ENCODE measurements at regions not wholly inside any gene's neighbourhood (a gene's known extent, or its start where the extent isn't known, plus 50 kb on each side); places are given as distances from the start of the nearest gene placed in this dataset.
"Not testable (repeated sequence)": the region's sequence is repeated elsewhere in the genome, so short reads cannot be mapped to it uniquely, and the experiment has no call there.

DNA sequence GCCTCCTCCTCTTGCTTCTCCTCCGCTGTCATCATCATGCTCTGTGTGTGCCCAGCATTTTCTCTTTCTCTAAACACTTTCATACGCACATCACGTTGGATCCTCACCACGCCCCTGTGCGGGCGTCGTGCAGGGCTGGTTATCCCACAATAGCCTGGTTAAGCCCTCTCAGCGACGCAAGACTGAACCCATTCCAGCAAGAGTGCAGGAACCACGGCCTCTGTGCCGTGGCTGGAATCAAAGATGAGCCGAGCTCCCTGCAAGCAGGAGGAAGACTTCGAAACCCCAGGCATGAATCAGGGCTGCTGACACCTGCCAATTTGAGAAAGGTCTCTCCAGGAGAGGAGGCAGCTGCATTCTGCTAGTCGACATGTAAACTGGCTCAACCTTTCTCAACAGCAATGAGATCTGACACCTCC lies 74.8 kb upstream of the FOXK1 start:
- Histone ChIP-seq H3K27me3 (ENCODE audit: low read length) (no peaks in the 10 kb centered on the region), H3K4me1 (ENCODE audit: insufficient read depth, low read length) (0 out of 2 replicates have a peak, but pooled peaks cover 3% of the 10 kb centered on the region), H3K27ac (ENCODE audit: low read length) (no peak overlapping the region), H3K4me2 (ENCODE audit: low read length) (no peak overlapping the region), H4K20me1 (ENCODE audit: low read length) (no peaks in the 10 kb centered on the region), H3K36me3 (ENCODE audit: low read depth, low read length) (no peaks in the 10 kb centered on the region), H3K9me3 (ENCODE audit: low read length) (no peaks in the 10 kb centered on the region), H3K9me2 (replicated peaks; ENCODE audit: low read length) (no peaks in the 10 kb centered on the region), H3K4me3 (ENCODE audit: low read length) (no peak overlapping the region), H3F3A (ENCODE audit: low read length, unreplicated experiment) (no peaks in the 10 kb centered on the region), H3K79me2 (ENCODE audit: low read length) (no peaks in the 10 kb centered on the region), H3K9ac (ENCODE audit: low read length) (no peak overlapping the region), H2AFZ (ENCODE audit: low read length) (no peak overlapping the region)
- ChIA-PET POLR2A (ENCODE audit: unreplicated experiment) (no interaction called here), CTCF (no interaction called here)
- intact Hi-C loops (cut with micrococcal nuclease), result no loop called here
- TF ChIP-seq EZH2 (IDR thresholded peaks at IDR 0.05; ENCODE audit: low read length, unreplicated experiment) (no peak), EZH2phosphoT487 (IDR thresholded peaks at IDR 0.05; ENCODE audit: borderline replicate concordance, low read length) (no peak)
- TF ChIP-seq, protein P1, sequence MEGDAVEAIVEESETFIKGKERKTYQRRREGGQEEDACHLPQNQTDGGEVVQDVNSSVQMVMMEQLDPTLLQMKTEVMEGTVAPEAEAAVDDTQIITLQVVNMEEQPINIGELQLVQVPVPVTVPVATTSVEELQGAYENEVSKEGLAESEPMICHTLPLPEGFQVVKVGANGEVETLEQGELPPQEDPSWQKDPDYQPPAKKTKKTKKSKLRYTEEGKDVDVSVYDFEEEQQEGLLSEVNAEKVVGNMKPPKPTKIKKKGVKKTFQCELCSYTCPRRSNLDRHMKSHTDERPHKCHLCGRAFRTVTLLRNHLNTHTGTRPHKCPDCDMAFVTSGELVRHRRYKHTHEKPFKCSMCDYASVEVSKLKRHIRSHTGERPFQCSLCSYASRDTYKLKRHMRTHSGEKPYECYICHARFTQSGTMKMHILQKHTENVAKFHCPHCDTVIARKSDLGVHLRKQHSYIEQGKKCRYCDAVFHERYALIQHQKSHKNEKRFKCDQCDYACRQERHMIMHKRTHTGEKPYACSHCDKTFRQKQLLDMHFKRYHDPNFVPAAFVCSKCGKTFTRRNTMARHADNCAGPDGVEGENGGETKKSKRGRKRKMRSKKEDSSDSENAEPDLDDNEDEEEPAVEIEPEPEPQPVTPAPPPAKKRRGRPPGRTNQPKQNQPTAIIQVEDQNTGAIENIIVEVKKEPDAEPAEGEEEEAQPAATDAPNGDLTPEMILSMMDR (conservative IDR thresholded peaks at IDR 0.05; ENCODE audit: low read depth, low read length), result no peak
- DNase-seq (no peak), ATAC-seq (no peak)
- BruUV-seq (replicated peaks), result no TSS peak

DNA sequence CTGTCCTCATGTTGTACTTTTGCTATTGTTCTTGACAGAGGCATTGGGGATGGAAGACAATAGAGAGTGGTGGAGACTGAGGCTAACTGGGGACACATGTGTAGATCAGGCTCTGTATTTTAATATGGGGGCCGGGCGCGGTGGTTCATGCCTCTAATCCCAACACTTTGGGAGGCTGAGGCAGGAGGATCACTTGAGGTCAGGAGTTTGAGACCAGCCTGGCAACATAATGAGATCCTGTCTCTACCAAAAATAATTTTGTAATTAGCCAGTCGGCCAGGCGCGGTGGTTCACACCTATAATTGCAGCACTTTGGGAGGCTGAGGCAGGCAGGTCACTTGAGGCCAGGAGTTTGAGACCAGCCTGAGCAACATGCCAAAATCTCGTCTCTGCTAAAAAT lies 72.5 kb upstream of the FOXK1 start:
- POLR2A ChIA-PET (ENCODE audit: unreplicated experiment); H3K9me2 ChIP-seq (replicated peaks; ENCODE audit: low read length); H3K27ac ChIP-seq (ENCODE audit: low read length); BruUV-seq (replicated peaks); H4K20me1 ChIP-seq (ENCODE audit: low read length); H3K9me3 ChIP-seq (ENCODE audit: low read length); H3K4me2 ChIP-seq (ENCODE audit: low read length); H3K27me3 ChIP-seq (ENCODE audit: low read length); H2AFZ ChIP-seq (ENCODE audit: low read length); CTCF ChIA-PET; ATAC-seq; H3K36me3 ChIP-seq (ENCODE audit: low read depth, low read length); H3K4me3 ChIP-seq (ENCODE audit: low read length); H3K9ac ChIP-seq (ENCODE audit: low read length); intact Hi-C loops (cut with micrococcal nuclease); H3K4me1 ChIP-seq (ENCODE audit: insufficient read depth, low read length); H3F3A ChIP-seq (ENCODE audit: low read length, unreplicated experiment); DNase-seq; H3K79me2 ChIP-seq (ENCODE audit: low read length): not testable (repeated sequence)

DNA sequence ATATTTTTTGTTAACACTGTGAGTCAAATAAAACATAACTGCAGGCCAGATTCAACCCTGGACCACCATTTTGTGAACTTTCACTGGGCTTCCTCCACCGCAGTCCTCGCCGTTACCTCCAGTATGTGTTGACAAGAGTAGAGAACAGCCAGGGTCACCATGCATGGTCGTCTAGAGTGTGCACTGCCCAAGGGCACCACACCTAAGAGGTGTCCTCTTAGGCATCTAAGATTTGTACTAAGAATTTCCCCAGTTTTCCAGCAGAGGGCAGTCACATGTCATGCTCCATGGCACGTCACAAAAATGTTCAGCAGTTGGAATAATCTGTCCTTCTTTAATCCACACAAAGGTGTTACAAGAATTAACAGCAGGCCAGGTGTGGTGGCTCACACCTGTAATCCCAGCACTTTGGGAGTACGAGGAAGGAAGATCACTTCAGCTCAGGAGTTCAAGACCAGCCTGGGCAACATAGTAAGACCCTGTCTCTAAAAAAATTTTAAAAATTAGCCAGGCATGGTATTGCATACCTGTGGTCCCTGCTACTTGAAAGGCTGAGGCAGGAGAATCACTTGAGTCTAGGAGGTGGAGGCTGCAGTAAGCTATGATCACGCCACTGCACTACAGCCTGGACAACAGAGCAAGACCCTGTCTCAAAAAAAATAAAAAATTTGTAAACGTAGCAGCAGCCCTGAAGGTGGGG lies 71.2 kb upstream of the FOXK1 start:
- DNase-seq (peak; percentile 83), ATAC-seq (peak; percentile 97)
- TF ChIP-seq EZH2phosphoT487 (IDR thresholded peaks at IDR 0.05; ENCODE audit: borderline replicate concordance, low read length), result no peak
- TF ChIP-seq EZH2 (IDR thresholded peaks at IDR 0.05; ENCODE audit: low read length, unreplicated experiment), result no peak
- TF ChIP-seq, protein P1 (conservative IDR thresholded peaks at IDR 0.05; ENCODE audit: low read depth, low read length), result peak; percentile 78
- H3K79me2 ChIP-seq (ENCODE audit: low read length), result no peaks in the 10 kb centered on the region
- BruUV-seq (replicated peaks), result no TSS peak
- no peaks in the 10 kb centered on the region for H3K36me3 ChIP-seq (ENCODE audit: low read depth, low read length)
- no peaks in the 10 kb centered on the region for H3K27me3 ChIP-seq (ENCODE audit: low read length)
- H3F3A ChIP-seq (ENCODE audit: low read length, unreplicated experiment), result no peaks in the 10 kb centered on the region
- H3K4me1 ChIP-seq (ENCODE audit: insufficient read depth, low read length), result 0 out of 2 replicates have a peak, but pooled peaks cover 3% of the 10 kb centered on the region
- H2AFZ ChIP-seq (ENCODE audit: low read length), result 0 out of 2 replicates have a peak overlapping the region, but pooled peaks have one; percentile 19
- no peaks in the 10 kb centered on the region for H3K9me2 ChIP-seq (replicated peaks; ENCODE audit: low read length)
- no peaks in the 10 kb centered on the region for H4K20me1 ChIP-seq (ENCODE audit: low read length)
- no peaks in the 10 kb centered on the region for H3K9me3 ChIP-seq (ENCODE audit: low read length)
- POLR2A ChIA-PET (ENCODE audit: unreplicated experiment), result no interaction called here
- H3K4me2 ChIP-seq (ENCODE audit: low read length), result no peak overlapping the region
- no peak overlapping the region for H3K9ac ChIP-seq (ENCODE audit: low read length)
- intact Hi-C loops (cut with micrococcal nuclease), result loop anchor here (1.0 kb wide), 2 partner anchors 20 to 143 kb away; no protein-coding TSS in a partner anchor
- H3K27ac ChIP-seq (ENCODE audit: low read length), result no peak overlapping the region
- H3K4me3 ChIP-seq (ENCODE audit: low read length), result no peak overlapping the region
- CTCF ChIA-PET, result no interaction called here
